ENCODE measurements at regions not wholly inside any gene's neighbourhood (a gene's known extent, or its start where the extent isn't known, plus 50 kb on each side); places are given as distances from the start of the nearest gene placed in this dataset.

- no peak for TF ChIP-seq CTCF (IDR thresholded peaks at IDR 0.05; ENCODE audit: low read length)
- TF ChIP-seq EZH2 (optimal IDR thresholded peaks at IDR 0.05; ENCODE audit: low read depth, low read length), result no peak
- no peak for TF ChIP-seq EZH2phosphoT487 (IDR thresholded peaks at IDR 0.05; ENCODE audit: low read length)
Measured at GRCh38 chr20:60167812-60168211, 209.6 kb downstream of the CDH26 start.
